GM13976 (cell line): ENCODE measurements at regions not wholly inside any gene's neighbourhood (a gene's known extent, or its start where the extent isn't known, plus 50 kb on each side); places are given as distances from the start of the nearest gene placed in this dataset.

Source experiments
- DNase-seq: peaks from one replicate; pipeline ENCODE4 v3.0.0; 2012; ENCODE audit warnings: low spot score
- in situ Hi-C: fragments of 300-500 bp; cut with MboI; formaldehyde crosslinking; loops from one replicate; pipeline ENCODE4 v1.12.0; 2022; ENCODE audit warnings: low sequenced_read_pairs, mixed read lengths, inconsistent platforms; ENCODE audit not compliant: unreplicated experiment
- TF ChIP-seq, protein P1 (sequence below): IDR thresholded peaks from 2 replicates; pipeline ENCODE4 v1.5.1; 2012; ENCODE audit warnings: borderline replicate concordance, mild to moderate bottlenecking; ENCODE audit not compliant: insufficient read depth; ENCODE audit errors: extremely low read depth, missing control alignments, control extremely low read depth

DNA sequence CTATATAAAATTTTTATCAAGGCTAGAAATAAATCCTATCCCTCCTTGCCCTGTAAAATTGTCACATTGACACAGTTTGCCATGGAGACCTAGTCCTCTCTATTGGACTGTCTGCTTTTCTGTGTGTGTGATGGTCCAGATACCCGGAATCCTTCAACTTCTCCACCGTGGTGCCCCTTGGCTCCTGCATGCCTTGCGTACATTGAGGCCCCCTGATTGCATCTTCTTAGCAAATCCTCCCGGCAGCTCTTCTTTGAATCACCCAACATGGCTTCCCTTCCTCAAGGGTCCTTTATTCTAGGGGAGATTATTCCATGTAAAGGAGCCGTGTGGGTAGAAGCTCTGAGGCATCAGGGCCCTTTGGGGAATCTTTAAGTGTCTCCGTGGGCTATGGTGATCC is 219.5 kb downstream of the CDC5L start:
- no peak for DNase-seq
- in situ Hi-C loops = no loop called here

DNA sequence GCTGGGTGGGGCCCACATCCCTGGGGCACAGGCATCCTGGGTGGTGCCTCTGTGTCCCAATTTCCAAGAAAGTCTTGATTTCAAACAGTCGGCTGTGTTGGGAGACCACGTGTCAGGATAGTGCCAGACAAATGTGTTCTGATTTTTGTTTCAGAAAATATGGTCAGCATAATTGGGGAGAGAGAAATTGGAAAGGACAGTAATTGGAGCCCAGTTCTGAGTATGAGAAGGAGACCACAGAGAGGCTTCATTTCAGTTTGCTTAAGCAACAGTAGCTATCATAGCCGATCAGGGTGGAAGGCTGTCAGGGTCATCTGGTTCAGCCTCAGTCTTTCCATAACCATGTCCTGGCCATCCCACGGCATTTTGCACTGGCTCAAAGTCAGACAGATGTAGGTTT is 220.7 kb downstream of the CDC5L start:
- TF ChIP-seq, protein P1, sequence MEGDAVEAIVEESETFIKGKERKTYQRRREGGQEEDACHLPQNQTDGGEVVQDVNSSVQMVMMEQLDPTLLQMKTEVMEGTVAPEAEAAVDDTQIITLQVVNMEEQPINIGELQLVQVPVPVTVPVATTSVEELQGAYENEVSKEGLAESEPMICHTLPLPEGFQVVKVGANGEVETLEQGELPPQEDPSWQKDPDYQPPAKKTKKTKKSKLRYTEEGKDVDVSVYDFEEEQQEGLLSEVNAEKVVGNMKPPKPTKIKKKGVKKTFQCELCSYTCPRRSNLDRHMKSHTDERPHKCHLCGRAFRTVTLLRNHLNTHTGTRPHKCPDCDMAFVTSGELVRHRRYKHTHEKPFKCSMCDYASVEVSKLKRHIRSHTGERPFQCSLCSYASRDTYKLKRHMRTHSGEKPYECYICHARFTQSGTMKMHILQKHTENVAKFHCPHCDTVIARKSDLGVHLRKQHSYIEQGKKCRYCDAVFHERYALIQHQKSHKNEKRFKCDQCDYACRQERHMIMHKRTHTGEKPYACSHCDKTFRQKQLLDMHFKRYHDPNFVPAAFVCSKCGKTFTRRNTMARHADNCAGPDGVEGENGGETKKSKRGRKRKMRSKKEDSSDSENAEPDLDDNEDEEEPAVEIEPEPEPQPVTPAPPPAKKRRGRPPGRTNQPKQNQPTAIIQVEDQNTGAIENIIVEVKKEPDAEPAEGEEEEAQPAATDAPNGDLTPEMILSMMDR = no peak
- in situ Hi-C loops = no loop called here
- no peak for DNase-seq

More for the DNA sequence above, 219.5 kb downstream of the CDC5L start:
- TF ChIP-seq, protein P1 = no peak

DNA sequence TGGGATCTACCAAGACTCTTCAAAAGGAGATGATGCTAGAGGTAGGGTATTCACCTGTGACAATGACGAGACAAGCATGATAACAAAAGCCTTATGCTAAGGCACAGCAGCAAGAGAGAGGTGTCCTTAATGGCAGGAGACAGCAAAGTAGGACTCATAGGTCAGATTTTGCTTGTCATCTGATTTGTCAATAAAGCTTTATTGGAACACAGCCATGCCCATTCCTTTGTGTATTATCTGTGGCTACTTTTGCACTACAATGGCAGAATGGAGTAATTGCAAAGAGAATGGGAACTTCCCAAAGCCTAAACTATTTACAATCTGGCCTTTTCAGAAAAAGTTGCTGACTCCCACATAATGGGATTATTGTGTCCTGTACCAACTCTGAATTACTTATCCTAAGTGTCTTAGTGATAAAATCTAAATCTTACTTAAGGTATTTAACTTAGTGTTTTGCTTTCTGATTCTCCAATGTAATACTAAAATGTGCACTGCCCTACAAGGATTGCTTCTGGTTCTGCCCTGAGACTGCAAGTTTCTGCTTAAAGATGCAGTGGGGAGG is 221.6 kb downstream of the CDC5L start:
- no peak for DNase-seq
- in situ Hi-C loops = no loop called here
- TF ChIP-seq, protein P1 = no peak

DNA sequence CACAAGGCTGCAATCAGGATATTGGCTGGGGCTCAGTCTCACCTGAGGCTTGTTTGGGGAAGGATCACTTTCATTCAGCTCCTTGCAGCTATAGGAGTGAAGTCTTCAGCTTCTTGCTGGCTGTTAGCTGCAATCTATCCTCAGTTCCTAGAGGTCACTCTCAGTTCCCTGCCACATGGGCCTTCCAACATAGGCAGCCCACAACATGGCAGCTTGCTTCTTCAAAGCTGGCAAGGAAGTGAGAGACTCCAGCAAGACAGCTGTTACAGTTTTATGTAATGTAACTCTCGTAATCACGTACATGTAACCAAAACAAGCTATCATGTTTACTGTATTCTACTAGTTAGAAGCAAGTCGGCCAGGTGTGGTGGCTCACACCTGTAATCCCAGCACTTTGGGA is 226.9 kb downstream of the CDC5L start:
- TF ChIP-seq, protein P1 = no peak
- DNase-seq = no peak
- in situ Hi-C loops = no loop called here

DNA sequence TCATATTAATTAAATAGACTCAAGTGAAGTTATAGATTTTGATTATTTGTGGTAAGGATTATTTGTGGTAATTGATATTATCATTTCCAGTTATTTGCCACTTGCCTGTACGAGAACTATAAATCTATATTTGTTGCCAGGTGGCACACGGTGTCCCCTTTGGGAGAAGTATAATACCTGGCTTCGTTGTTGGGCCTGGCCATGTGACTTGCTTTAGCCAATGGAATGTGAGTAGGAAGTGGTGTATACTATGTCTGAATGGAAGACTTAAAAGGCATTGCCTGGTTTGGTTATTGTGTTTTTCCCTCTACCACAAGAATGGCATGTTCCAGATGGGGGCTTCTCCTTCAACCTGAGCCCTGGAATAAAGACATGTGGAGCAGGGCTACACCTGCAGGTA is 228.1 kb downstream of the CDC5L start:
- in situ Hi-C loops = no loop called here
- no peak for DNase-seq
- TF ChIP-seq, protein P1 = no peak

DNA sequence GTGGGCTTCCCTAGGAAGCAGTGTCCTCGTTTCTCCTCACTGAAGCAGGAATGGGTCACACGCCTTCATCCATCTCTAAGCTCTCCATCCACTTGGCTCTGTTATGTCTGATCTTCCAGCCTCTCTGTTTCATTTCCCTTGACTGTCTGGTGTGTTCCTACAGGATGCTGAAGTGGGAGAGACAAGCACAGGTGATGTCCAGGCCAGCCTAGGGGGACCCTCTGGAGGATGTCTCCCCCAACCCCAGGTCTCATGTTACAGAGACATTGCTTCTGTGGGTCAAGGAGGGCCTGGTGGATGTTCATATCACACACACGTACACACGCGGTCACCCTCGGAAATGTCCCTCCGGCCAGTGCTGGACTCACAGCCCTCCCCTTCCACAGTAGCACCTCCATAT is 229.9 kb downstream of the CDC5L start:
- TF ChIP-seq, protein P1 = no peak
- DNase-seq = no peak
- in situ Hi-C loops = no loop called here
